ENCODE measurements at regions not wholly inside any gene's neighbourhood (a gene's known extent, or its start where the extent isn't known, plus 50 kb on each side); places are given as distances from the start of the nearest gene placed in this dataset.

DNA sequence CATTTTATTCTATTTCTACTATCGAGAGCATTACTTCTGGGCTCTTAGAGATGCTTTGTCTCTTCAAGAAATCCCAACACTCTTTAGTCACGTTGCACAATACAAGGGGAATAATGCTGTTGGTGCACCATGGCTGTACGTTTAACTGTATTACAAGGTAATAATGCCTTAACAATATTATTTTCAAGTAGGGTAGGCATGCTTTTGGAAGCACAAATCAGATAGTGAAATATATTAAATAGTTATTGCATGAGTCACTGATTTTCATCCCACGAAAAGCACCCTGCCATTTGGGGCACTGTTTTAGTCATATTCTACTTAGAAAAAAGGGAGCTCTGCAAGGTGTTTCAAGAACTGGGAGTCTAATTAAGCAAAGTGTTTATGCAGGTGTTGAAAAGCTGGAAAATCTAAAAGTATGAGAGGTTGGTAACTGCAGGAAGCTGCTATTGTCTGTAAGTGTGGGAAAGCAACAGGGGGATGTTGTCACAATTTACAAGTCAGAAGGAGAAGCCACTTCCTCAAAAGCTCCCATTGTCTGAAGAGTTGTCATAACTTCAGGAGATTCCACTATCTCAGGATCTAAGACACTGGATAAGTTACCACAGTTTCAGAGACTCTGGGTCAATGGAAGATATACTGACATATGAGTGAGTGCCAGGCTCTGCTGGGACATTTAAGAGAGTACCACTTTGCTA, 218.2 kb downstream of the JRKL start:
- no peak overlapping the region for H3K27ac ChIP-seq
- peaks cover 0 to 9% (median 0%) of the 10 kb centered on the region in 8 donors for H3K9me3 ChIP-seq
- WGBS, 5 donors, result 67 to 79% (median 71%) methylated on average over 4 of the region's 4 CpGs
- H3K36me3 ChIP-seq, result no peaks in the 10 kb centered on the region
- intact Hi-C loops (cut with DNase I; ENCODE audit: low total_unique reads), result no loop called here
- no peak for TF ChIP-seq POLR2A (IDR thresholded peaks at IDR 0.05)
- TF ChIP-seq POLR2AphosphoS5 (IDR thresholded peaks at IDR 0.05), result no peak
- TF ChIP-seq, protein P1, sequence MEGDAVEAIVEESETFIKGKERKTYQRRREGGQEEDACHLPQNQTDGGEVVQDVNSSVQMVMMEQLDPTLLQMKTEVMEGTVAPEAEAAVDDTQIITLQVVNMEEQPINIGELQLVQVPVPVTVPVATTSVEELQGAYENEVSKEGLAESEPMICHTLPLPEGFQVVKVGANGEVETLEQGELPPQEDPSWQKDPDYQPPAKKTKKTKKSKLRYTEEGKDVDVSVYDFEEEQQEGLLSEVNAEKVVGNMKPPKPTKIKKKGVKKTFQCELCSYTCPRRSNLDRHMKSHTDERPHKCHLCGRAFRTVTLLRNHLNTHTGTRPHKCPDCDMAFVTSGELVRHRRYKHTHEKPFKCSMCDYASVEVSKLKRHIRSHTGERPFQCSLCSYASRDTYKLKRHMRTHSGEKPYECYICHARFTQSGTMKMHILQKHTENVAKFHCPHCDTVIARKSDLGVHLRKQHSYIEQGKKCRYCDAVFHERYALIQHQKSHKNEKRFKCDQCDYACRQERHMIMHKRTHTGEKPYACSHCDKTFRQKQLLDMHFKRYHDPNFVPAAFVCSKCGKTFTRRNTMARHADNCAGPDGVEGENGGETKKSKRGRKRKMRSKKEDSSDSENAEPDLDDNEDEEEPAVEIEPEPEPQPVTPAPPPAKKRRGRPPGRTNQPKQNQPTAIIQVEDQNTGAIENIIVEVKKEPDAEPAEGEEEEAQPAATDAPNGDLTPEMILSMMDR (IDR thresholded peaks at IDR 0.05 in 8 of 11, conservative IDR thresholded peaks at IDR 0.05 in 3 of 11), result no peak
- no peaks in the 10 kb centered on the region for H3K27me3 ChIP-seq (replicated peaks in 1 of 7)
- no peak for DNase-seq
- no peaks in the 10 kb centered on the region for H3K4me1 ChIP-seq
- H3K4me3 ChIP-seq, result no peak overlapping the region

DNA sequence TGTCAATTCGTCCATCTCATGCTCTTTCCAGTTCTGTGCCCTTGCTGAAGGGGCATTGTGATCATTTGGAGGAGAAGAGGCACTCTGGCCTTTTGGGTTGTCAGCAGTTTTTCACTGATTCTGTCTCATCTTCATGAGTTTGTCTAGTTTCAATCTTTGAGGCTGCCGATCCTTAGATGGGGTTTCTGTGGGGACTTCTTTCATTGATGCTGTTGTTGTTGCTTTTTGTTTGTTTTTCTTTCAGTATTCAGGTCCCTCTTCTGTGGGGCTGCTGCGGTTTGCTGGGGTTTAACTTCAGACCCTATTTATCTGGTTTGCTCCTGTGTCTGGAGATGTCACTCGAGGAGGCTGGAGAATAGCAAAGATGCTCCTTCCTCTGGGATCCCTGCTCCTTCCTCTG, 224.3 kb downstream of the JRKL start:
- H3K36me3 ChIP-seq, result no peaks in the 10 kb centered on the region
- H3K9me3 ChIP-seq, result peaks cover 0 to 9% (median 0%) of the 10 kb centered on the region in 8 donors
- H3K4me1 ChIP-seq, result no peaks in the 10 kb centered on the region
- 67 to 77% (median 76%) methylated on average over 4 of the region's 4 CpGs for WGBS, 5 donors
- no peak overlapping the region for H3K4me3 ChIP-seq
- no peak for DNase-seq
- TF ChIP-seq POLR2AphosphoS5 (IDR thresholded peaks at IDR 0.05), result no peak
- TF ChIP-seq, protein P1 (IDR thresholded peaks at IDR 0.05 in 8 of 11, conservative IDR thresholded peaks at IDR 0.05 in 3 of 11), result no peak
- no peak for TF ChIP-seq POLR2A (IDR thresholded peaks at IDR 0.05)
- intact Hi-C loops (cut with DNase I; ENCODE audit: low total_unique reads), result no loop called here
- H3K27me3 ChIP-seq (replicated peaks in 1 of 7), result no peaks in the 10 kb centered on the region
- H3K27ac ChIP-seq, result no peak overlapping the region

DNA sequence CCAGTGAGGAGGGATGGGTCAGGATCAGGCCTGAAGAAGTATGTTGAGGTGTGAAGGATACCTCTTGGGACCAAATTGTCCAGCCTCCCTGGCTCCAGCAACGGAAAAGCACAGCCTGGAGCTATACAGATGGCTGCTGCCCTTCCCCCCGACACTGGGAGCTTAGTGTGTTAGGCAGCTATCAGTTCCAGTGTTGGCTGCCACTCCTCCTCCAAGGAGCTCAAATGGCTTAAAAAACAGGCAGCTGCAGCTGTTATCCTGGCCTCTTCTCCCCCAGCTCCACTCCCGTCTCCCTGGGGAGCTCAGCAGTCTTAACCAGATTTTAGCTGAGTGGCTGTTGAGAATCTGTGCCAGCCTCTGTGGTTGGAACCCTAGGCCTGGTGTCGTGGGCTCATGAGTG, 225.0 kb downstream of the JRKL start:
- WGBS, 5 donors, result 35 to 70% (median 59%) methylated on average over 3 to 4 of the region's 4 CpGs
- H3K9me3 ChIP-seq, result peaks cover 0 to 9% (median 0%) of the 10 kb centered on the region in 8 donors
- H3K27ac ChIP-seq, result no peak overlapping the region
- no peaks in the 10 kb centered on the region for H3K27me3 ChIP-seq (replicated peaks in 1 of 7)
- H3K4me1 ChIP-seq, result no peaks in the 10 kb centered on the region
- no peak for TF ChIP-seq POLR2A (IDR thresholded peaks at IDR 0.05)
- TF ChIP-seq POLR2AphosphoS5 (IDR thresholded peaks at IDR 0.05), result no peak
- TF ChIP-seq, protein P1 (IDR thresholded peaks at IDR 0.05 in 8 of 11, conservative IDR thresholded peaks at IDR 0.05 in 3 of 11), result no peak
- intact Hi-C loops (cut with DNase I; ENCODE audit: low total_unique reads), result no loop called here
- H3K36me3 ChIP-seq, result no peaks in the 10 kb centered on the region
- no peak for DNase-seq
- H3K4me3 ChIP-seq, result no peak overlapping the region

DNA sequence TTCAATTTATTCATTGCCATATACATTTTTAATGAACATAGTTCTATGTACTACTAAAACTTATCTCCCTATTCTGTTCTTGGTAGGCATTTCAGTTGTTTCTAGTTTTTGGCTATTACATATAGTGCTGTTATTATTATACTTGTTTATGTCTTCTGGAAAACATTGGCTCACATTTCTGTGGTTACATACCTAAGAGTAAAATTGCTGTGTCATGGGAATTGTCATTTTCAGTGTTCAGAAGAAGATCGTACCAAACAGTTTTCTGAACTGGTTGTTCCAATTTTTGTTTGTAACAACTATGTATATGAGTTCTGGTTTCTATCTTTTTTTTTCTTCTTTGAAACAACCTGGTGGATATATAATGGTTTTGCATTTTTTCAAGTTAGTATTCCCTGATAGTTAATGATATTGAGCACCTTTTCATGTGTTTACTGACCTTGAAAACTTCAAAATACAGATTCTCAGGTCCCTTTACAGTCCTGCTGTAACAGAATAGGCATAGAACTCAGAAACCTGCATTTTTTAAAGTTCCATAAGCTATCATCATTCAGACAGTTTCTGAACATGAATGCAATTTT, 230.7 kb downstream of the JRKL start:
- 58 to 79% (median 64%) methylated on average over 1 of the region's 1 CpG for WGBS, 5 donors
- no peak overlapping the region for H3K27ac ChIP-seq
- no peak for DNase-seq
- H3K9me3 ChIP-seq, result peaks cover 0 to 5% (median 0%) of the 10 kb centered on the region in 8 donors
- H3K36me3 ChIP-seq, result no peaks in the 10 kb centered on the region
- no peaks in the 10 kb centered on the region for H3K27me3 ChIP-seq (replicated peaks in 1 of 7)
- H3K4me1 ChIP-seq, result no peaks in the 10 kb centered on the region
- intact Hi-C loops (cut with DNase I; ENCODE audit: low total_unique reads), result no loop called here
- no peak overlapping the region for H3K4me3 ChIP-seq
- TF ChIP-seq POLR2A (IDR thresholded peaks at IDR 0.05), result no peak
- TF ChIP-seq, protein P1 (IDR thresholded peaks at IDR 0.05 in 8 of 11, conservative IDR thresholded peaks at IDR 0.05 in 3 of 11), result no peak
- TF ChIP-seq POLR2AphosphoS5 (IDR thresholded peaks at IDR 0.05), result no peak
